ENCODE measurements at regions not wholly inside any gene's neighbourhood (a gene's known extent, or its start where the extent isn't known, plus 50 kb on each side); places are given as distances from the start of the nearest gene placed in this dataset.
"Not testable (repeated sequence)": the region's sequence is repeated elsewhere in the genome, so short reads cannot be mapped to it uniquely, and the experiment has no call there.

GRCh38 chr12:3427956-3428355 is 63.0 kb upstream of the PRMT8 start:
- intact Hi-C loops (cut with DNase I) = no loop called here
- DNase-seq (no peak), FAIRE-seq (no peak)
- Histone ChIP-seq H3K9me3 (ENCODE audit: control insufficient read depth in 2 of 3, insufficient read depth in 1 of 3, low read length in 3 of 3) (no peaks in the 10 kb centered on the region), H3K36me3 (ENCODE audit: control insufficient read depth in 2 of 3, insufficient read depth in 3 of 3, low read length in 3 of 3) (no peaks in the 10 kb centered on the region), H3K4me1 (ENCODE audit: control insufficient read depth in 2 of 3, insufficient read depth in 2 of 3, low read depth in 1 of 3, low read length in 3 of 3) (peaks cover 0 to 3% (median 0%) of the 10 kb centered on the region in 3 donors), H3K4me3 (ENCODE audit: low read length in 3 of 3) (no peak overlapping the region), H3K27me3 (ENCODE audit: control insufficient read depth, insufficient read depth, low read length) (no peaks in the 10 kb centered on the region), H3K9ac (ENCODE audit: low read length in 3 of 3) (no peak overlapping the region), H3K27ac (ENCODE audit: low read depth in 2 of 2, low read length in 2 of 2) (no peak overlapping the region)
- no peak for TF ChIP-seq CTCF (IDR thresholded peaks at IDR 0.05; ENCODE audit: borderline replicate concordance, extremely low read depth, insufficient read depth)

- Histone ChIP-seq H3K9ac (ENCODE audit: low read length in 3 of 3) (no peak overlapping the region), H3K27me3 (ENCODE audit: control insufficient read depth, insufficient read depth, low read length) (no peaks in the 10 kb centered on the region), H3K36me3 (ENCODE audit: control insufficient read depth in 2 of 3, insufficient read depth in 3 of 3, low read length in 3 of 3) (no peaks in the 10 kb centered on the region), H3K4me1 (ENCODE audit: control insufficient read depth in 2 of 3, insufficient read depth in 2 of 3, low read depth in 1 of 3, low read length in 3 of 3) (peaks cover 0 to 3% (median 0%) of the 10 kb centered on the region in 3 donors), H3K27ac (ENCODE audit: low read depth in 2 of 2, low read length in 2 of 2) (no peak overlapping the region), H3K9me3 (ENCODE audit: control insufficient read depth in 2 of 3, insufficient read depth in 1 of 3, low read length in 3 of 3) (no peaks in the 10 kb centered on the region), H3K4me3 (ENCODE audit: low read length in 3 of 3) (no peak overlapping the region)
- FAIRE-seq (no peak), DNase-seq (no peak)
- TF ChIP-seq CTCF (IDR thresholded peaks at IDR 0.05; ENCODE audit: borderline replicate concordance, extremely low read depth, insufficient read depth) = no peak
- intact Hi-C loops (cut with DNase I) = no loop called here
Observed at GRCh38 chr12:3428631-3429030, 62.4 kb upstream of the PRMT8 start.

GRCh38 chr12:3429523-3429922 is 61.5 kb upstream of the PRMT8 start:
- H3K27ac ChIP-seq (ENCODE audit: low read depth in 2 of 2, low read length in 2 of 2); H3K36me3 ChIP-seq (ENCODE audit: control insufficient read depth in 2 of 3, insufficient read depth in 3 of 3, low read length in 3 of 3); H3K9me3 ChIP-seq (ENCODE audit: control insufficient read depth in 2 of 3, insufficient read depth in 1 of 3, low read length in 3 of 3); FAIRE-seq; intact Hi-C loops (cut with DNase I); H3K27me3 ChIP-seq (ENCODE audit: control insufficient read depth, insufficient read depth, low read length); DNase-seq; H3K4me3 ChIP-seq (ENCODE audit: low read length in 3 of 3); H3K9ac ChIP-seq (ENCODE audit: low read length in 3 of 3); H3K4me1 ChIP-seq (ENCODE audit: control insufficient read depth in 2 of 3, insufficient read depth in 2 of 3, low read depth in 1 of 3, low read length in 3 of 3): not testable (repeated sequence)

- Histone ChIP-seq H3K9me3 (ENCODE audit: control insufficient read depth in 2 of 3, insufficient read depth in 1 of 3, low read length in 3 of 3) (no peaks in the 10 kb centered on the region), H3K4me1 (ENCODE audit: control insufficient read depth in 2 of 3, insufficient read depth in 2 of 3, low read depth in 1 of 3, low read length in 3 of 3) (peaks cover 0 to 3% (median 0%) of the 10 kb centered on the region in 3 donors), H3K4me3 (ENCODE audit: low read length in 3 of 3) (no peak overlapping the region), H3K9ac (ENCODE audit: low read length in 3 of 3) (no peak overlapping the region), H3K27ac (ENCODE audit: low read depth in 2 of 2, low read length in 2 of 2) (no peak overlapping the region), H3K36me3 (ENCODE audit: control insufficient read depth in 2 of 3, insufficient read depth in 3 of 3, low read length in 3 of 3) (no peaks in the 10 kb centered on the region), H3K27me3 (ENCODE audit: control insufficient read depth, insufficient read depth, low read length) (no peaks in the 10 kb centered on the region)
- FAIRE-seq (no peak), DNase-seq (no peak)
- intact Hi-C loops (cut with DNase I) = no loop called here
- no peak for TF ChIP-seq CTCF (IDR thresholded peaks at IDR 0.05; ENCODE audit: borderline replicate concordance, extremely low read depth, insufficient read depth)
Observed at GRCh38 chr12:3431686-3432085, 59.3 kb upstream of the PRMT8 start.

Measured in kidney (tissue), 13 donors.